ENCODE measurements at regions not wholly inside any gene's neighbourhood (a gene's known extent, or its start where the extent isn't known, plus 50 kb on each side); places are given as distances from the start of the nearest gene placed in this dataset.
A peak's percentile ranks its signal among the peaks of the same experiment; 100 is the strongest.

GRCh38 chr7:38021892-38022291 lies 101.5 kb downstream of the EPDR1 start:
- no peak overlapping the region for H3K4me3 ChIP-seq (ENCODE audit: low read depth, low read length)
- TF ChIP-seq, protein P1, sequence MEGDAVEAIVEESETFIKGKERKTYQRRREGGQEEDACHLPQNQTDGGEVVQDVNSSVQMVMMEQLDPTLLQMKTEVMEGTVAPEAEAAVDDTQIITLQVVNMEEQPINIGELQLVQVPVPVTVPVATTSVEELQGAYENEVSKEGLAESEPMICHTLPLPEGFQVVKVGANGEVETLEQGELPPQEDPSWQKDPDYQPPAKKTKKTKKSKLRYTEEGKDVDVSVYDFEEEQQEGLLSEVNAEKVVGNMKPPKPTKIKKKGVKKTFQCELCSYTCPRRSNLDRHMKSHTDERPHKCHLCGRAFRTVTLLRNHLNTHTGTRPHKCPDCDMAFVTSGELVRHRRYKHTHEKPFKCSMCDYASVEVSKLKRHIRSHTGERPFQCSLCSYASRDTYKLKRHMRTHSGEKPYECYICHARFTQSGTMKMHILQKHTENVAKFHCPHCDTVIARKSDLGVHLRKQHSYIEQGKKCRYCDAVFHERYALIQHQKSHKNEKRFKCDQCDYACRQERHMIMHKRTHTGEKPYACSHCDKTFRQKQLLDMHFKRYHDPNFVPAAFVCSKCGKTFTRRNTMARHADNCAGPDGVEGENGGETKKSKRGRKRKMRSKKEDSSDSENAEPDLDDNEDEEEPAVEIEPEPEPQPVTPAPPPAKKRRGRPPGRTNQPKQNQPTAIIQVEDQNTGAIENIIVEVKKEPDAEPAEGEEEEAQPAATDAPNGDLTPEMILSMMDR (IDR thresholded peaks at IDR 0.05; ENCODE audit: low read depth, low read length, missing control alignments): no peak
- no peak for DNase-seq (ENCODE audit: low read depth)

DNA sequence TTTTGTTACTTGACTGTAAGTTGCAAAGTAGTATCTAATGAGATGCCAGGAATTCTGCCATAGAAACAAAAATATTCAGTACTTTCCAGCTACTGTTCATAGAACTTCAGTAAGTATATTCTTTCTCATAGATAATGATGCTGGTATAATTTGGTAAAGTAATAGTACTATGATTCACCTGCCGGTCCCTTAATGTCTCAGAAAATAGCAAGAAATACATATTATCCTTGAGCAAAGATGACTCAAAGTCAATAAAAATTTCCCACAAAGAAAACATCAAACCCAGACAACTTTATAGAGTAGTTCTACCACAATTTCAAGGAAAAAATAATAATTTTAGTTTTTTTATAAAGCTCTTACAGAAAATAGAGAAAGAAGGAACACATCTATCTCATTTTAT lies 105.4 kb downstream of the EPDR1 start:
- no peak overlapping the region for H3K4me3 ChIP-seq (ENCODE audit: low read depth, low read length)
- TF ChIP-seq, protein P1 (IDR thresholded peaks at IDR 0.05; ENCODE audit: low read depth, low read length, missing control alignments): no peak
- DNase-seq (ENCODE audit: low read depth): no peak

GRCh38 chr7:38027884-38028455 lies 107.5 kb downstream of the EPDR1 start:
- no peak overlapping the region for H3K4me3 ChIP-seq (ENCODE audit: low read depth, low read length)
- DNase-seq (ENCODE audit: low read depth): no peak
- TF ChIP-seq, protein P1 (IDR thresholded peaks at IDR 0.05; ENCODE audit: low read depth, low read length, missing control alignments): no peak

- TF ChIP-seq, protein P1 (IDR thresholded peaks at IDR 0.05; ENCODE audit: low read depth, low read length, missing control alignments): no peak
- no peak for DNase-seq (ENCODE audit: low read depth)
- H3K4me3 ChIP-seq (ENCODE audit: low read depth, low read length): no peak overlapping the region
Measured at GRCh38 chr7:38034062-38034908, 113.8 kb downstream of the EPDR1 start.

- DNase-seq (ENCODE audit: low read depth): peak; percentile 1
- TF ChIP-seq, protein P1 (IDR thresholded peaks at IDR 0.05; ENCODE audit: low read depth, low read length, missing control alignments): no peak
- no peak overlapping the region for H3K4me3 ChIP-seq (ENCODE audit: low read depth, low read length)
Measured at GRCh38 chr7:38040831-38041230, 120.4 kb downstream of the EPDR1 start.

- no peak overlapping the region for H3K4me3 ChIP-seq (ENCODE audit: low read depth, low read length)
- no peak for DNase-seq (ENCODE audit: low read depth)
- TF ChIP-seq, protein P1 (IDR thresholded peaks at IDR 0.05; ENCODE audit: low read depth, low read length, missing control alignments): no peak
Measured at GRCh38 chr7:38049679-38050078, 128.4 kb upstream of the STARD3NL start.
